GM21576 (cell line): ENCODE measurements at regions not wholly inside any gene's neighbourhood (a gene's known extent, or its start where the extent isn't known, plus 50 kb on each side); places are given as distances from the start of the nearest gene placed in this dataset.
"Not testable (repeated sequence)": the region's sequence is repeated elsewhere in the genome, so short reads cannot be mapped to it uniquely, and the experiment has no call there.

Experiments used
- ATAC-seq: cut with Tn5 transposase; IDR thresholded peaks from one replicate; pipeline ENCODE4 v1.9.1; 2021; ENCODE audit warnings: mild to moderate bottlenecking, moderate library complexity; ENCODE audit not compliant: unreplicated experiment

DNA sequence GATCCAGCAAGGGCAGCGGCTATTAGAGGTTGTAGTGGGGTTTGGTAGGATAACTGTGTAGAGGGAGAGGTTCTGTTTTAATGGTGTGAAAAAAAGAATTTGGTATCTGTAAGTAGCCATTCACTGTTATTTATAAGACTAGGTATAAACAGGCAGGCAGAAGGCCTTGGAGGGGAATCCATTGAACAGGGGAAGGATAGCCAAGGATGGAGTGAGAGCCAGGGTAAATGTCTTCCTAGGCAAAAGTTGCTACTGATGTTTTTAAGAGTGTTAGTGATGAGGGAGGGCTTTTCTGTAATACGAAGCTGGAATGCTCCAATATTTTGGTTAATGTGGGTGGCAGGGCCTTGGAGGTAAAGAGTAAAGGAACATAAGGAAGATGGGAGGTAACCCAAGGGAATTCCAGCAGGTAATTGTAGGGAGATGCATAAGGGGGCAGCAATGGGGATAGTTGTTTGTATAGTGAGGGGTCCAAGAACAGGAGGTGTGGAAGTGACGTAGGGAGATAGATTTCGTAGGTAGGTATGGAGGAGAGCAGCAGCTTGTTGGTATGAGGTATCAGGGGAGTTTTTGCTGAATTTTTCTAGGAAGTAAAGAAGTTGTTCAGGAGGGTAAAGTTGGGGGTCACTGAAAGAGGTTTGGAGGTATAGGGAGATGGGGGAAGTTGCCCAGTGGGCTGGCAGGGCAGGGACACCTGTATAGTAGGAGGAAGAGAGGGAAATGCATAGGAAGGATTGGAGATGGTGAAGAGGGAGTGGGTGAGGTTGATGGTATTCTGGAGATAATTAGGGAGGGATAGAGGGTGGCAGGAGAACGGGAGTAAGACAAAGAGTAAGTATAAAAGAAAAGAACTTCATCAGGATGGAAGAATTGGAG is 752.4 kb upstream of the ADGRB3 start:
- no peak for ATAC-seq

DNA sequence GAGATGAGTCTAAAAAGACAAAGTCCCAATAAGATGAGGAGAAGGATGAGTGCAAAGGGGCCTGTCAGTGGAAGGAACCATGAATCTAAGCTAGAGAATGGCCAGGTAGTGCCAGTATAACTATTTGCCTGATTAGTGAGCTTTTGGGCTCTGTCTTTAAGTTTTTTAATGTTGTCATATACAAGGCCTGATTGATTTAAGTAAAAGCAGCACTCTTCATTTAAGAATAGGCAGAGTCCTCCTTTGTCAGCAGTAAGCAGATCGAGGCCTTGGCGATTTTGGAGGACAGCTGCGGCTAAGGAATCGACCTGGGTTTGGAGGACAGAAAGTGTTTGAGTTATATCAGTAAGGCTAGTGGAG is 753.4 kb upstream of the ADGRB3 start:
- ATAC-seq = no peak

DNA sequence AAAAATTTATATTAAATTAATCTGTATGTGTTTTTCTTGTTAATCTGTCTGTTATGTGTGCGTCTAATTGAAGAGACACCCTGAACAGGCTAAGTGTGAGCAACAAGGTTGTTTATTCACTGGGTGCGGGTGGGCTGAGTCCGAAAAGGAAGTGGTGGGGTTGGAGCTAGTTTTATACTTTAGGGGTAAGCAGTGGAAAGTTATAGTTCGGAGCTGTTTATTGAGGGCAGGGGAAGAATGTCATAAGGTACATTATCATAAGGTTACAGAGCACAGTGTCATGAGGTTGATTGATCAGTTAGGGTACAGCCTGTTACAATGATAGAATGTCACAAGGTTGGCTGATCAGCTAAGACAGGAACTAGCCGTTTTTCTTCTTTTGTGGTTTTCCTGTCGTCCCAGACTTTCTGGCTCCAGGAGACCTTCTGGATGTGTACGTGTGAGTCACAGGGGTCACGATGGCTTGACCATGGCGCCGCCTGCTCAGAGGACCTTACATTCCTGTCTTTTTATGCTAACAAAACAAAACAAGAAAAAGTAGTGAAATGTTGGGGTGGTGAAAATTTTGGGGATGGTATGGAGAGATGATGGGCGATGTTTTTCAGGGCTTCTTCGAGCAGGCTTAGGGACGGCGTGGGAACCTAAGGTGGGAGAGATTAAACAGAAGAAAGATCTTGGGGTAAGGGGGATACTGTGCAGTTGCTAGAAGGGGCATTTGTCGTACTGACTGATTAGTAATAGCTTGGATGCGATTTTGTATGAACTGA is 754.0 kb upstream of the ADGRB3 start:
- ATAC-seq = no peak

DNA sequence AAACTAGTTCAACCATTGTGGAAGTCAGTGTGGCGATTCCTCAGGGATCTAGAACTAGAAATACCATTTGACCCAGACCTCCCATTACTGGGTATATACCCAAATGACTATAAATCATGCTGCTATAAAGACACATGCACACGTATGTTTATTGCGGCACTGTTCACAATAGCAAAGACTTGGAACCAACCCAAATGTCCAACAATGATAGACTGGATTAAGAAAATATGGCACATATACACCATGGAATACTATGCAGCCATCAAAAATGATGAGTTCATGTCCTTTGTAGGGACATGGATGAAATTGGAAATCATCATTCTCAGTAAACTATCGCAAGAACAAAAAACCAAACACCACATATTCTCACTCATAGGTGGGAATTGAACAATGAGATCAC is 754.7 kb upstream of the ADGRB3 start:
- ATAC-seq = not testable (repeated sequence)

DNA sequence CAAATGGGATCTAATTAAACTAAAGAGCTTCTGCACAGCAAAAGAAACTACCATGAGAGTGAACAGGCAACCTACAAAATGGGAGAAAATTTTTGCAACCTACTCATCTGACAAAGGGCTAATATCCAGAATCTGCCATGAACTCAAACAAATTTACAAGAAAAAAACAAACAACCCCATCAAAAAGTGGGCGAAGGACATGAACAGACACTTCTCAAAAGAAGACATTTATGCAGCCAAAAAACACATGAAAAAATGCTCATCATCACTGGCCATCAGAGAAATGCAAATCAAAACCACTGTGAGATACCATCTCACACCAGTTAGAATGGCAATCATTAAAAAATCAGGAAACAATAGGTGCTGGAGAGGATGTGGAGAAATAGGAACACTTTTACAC is 755.2 kb upstream of the ADGRB3 start:
- ATAC-seq = not testable (repeated sequence)

DNA sequence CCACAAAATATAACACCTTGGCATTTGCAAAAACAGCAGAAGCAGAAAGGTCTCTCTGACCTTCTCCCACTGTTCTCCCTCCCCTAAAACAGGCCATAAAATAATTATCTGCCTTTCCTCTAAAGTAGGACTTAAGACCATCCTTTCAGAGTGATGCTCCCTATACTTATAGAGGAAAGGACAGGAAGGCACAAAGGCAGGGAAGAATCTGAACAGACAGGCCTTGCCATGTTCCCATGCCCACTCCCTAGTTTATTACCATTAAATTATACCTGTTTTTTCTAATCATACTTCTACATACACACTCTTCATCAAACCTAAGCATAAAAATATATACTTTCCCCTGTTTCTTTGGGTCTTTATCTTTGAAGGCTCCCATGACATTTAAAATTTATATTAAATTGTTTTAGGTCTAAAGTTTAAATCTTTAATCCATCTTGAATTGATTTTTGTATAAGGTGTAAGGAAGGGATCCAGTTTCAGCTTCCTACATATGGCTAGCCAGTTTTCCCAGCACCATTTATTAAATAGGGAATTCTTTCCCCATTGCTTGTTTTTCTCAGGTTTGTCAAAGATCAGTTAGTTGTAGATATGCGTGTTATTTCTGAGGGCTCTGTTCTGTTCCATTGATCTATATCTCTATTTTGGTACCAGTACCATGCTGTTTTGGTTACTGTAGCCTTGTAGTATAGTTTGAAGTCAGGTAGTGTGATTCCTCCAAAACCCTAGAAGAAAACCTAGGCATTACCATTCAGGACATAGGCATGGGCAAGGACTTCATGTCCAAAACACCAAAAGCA is 755.8 kb upstream of the ADGRB3 start:
- not testable (repeated sequence) for ATAC-seq

DNA sequence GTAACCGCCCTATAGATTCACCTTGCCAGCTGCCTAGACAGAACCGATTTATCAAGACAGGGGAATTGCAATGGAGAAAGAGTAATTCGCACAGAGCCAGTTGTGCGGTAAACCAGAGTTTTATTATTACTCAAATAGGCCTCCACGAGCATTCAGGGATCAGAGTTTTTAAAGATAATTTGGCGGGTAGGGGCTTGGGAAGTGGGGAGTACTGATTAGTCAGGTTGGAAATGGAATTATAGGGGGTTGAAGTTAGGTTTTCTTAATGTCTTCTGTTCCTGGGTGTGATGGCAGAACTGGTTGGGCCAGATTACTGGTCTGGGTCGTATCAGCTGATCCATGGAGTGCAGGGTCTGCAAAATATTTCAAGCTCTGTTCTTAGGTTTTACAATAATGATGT is 756.9 kb upstream of the ADGRB3 start:
- ATAC-seq = not testable (repeated sequence)

DNA sequence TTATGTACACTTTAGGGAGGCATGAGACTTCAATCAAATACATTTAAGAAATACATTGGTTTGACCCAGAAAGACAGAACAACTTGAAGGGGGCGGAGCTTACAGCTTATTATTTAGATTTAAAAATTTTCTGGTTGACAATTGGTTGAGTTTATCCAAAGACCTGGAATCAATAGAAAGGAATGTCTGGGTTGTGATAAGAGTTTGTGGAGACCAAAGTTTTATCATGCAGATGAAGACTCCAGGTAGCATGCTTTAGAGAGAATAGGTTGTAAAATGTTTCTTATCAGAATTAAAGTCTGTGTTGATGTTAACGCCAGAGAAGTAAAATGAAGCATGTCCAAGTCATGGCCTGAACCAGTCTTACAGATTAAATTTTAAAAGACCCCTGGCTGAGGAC is 757.8 kb upstream of the ADGRB3 start:
- ATAC-seq = no peak

DNA sequence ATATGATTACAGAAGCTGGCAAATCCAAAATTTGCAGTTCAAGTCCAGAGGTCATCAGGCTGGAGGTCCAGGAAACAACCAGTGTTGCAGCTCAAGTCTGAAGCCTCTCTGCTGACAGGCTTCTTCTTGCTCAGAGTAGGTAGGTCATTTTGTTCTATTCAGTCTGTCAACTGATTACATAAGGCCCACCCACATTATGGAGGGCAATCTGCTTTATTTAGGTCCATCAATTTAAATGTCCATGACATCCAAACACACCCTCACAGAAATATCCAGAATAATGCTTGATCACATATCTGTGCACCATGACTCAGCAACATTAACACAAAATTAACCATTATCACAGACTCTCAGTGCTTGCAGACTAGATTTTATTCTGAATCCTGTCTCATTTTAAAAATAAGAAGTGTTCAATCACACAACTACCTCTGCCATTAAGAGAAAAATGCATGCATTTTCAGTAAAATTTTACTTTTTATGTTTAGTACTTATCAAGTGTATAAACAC is 759.2 kb upstream of the ADGRB3 start:
- no peak for ATAC-seq

DNA sequence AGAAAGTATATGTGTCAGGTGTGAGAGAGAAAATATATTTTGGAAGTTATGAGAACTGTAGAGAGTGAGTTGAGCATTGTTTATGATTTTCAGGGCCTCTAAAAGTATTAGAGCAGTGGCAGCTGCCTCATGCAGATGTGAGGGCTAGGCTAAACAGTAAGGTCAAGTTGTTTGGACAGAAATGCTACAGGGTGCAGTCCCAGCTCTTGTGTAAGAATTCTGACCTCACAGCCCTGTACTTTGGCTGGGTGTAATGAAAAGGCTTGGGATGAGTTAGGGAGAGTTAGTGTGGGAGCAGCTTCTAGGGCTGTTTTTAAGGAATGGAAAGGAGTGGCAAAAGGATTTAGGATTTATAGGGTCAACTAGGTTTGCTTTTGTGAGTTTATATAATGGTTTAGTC is 764.8 kb upstream of the ADGRB3 start:
- ATAC-seq = no peak

DNA sequence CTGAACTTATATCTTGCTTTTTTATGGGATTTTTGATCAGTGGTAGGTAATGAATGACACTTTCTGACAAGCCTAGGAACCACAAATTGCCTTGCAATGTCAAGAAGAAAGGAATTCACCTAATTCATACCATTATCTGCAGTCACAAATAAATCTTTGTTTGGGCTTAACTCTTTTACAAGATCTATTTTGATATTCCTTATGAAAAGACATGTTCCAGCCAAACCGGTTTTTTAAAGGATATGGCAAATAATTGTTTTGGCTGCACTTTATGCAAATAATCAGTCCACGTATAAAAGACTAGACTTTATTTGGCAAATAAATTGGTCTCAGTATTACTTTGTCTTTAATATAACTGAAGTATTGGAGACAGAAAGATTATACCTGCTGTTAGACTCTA is 771.7 kb upstream of the ADGRB3 start:
- no peak for ATAC-seq

DNA sequence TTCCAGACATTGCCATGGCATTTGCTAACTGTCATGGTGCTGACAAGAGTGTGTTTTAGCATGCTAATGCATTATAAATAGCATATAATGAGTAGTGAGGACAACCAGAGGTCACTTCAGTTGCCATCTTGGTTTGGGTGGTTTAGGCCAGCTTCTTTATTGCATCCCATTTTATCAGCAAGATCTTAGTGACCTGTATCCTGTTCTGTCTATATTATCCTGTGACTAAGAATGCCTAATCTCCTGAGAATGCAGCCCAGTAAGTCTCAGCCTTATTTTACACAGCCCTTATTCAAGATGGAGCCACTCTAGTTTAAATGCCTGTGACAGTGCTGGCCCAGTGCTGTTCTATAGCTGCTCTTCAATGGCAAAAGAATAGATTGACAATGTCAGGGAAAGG is 781.0 kb upstream of the ADGRB3 start:
- ATAC-seq = no peak

DNA sequence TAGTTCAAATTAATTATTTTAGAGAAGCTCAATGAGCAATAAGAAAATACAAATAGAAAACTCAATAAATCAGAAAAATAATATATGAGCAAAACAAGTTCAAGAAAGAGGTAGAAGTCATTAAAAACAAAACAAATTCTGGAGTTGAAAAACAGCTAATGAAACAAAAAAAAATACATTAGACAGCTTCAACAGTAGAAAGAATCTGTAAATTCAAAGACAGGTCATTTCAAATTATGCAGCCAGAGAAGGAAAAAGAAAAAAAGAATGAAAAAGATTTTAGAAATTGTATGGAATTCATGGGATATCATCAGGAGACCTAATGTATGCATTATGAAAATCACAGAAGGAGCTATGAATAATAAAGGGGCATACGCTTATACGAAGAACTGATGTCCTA is 795.3 kb upstream of the ADGRB3 start:
- no peak for ATAC-seq

DNA sequence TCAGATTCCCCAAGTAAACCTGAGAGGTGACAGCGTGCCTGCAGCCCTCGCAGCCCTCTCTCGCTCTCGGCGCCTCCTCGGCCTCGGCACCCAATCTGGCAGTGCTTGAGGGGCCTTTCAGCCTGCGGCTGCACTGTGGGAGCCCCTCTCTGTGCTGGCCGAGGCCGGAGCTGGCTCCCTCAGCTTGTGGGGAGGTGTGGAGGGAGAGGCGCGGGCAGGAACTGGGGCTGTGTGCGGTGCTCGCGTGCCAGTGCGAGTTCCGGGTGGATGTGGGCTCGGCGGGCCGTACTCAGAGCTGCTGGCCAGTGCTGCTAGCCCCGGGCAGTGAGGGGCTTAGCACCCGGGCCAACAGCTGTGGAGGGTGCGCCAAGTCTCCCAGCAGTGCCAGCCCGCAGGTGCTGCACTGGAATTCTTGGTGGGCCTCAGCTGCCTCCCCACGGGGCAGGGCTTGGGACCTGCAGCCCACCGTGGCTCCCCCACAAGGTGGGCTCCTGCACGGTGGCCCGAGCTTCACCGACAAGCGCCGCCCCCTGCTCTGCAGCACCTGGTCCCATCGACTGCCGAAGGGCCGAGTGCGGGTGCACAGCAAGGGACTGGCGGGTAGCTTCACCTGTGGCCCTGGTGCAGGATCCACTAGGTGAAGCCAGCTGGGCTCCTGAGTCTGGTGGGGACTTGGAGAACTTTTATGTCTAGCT is 809.7 kb upstream of the ADGRB3 start:
- ATAC-seq = no peak

DNA sequence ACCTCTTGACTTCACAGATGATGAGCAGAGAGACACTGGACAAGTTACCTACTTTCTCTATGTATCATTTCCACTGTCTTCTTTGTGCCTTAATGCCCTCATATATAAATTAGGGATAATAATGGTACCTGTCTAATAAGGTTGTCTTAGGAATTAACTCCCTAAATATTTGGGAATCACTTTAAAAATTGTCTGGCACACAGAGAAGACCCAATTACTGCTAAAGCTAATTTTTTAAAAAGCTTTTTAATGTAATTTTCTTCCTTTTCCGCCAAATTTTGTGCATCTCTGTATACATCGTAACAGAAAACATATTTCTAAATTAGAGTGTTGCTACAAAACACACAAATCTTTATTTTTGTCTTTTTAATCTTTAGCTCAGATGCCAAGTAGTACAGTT is 816.8 kb upstream of the ADGRB3 start:
- ATAC-seq = no peak

DNA sequence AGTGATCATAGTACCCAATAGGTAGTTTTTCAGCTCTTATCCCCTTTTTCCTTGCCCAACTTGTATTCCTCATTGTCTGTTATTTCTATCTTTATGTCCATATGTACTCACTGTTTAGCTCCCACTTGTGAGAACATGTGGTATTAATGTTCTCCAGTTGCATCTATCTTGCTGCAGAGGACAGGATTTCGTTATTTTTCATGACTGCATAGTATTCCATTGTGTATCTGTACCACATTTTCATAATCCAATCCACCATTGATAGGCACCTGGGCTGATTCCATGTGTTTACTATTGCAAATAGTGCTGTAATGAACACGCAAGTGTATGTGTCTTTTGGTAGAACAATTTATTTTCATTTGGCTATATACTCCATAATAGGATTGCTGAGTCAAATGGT is 819.5 kb upstream of the ADGRB3 start:
- ATAC-seq = no peak

DNA sequence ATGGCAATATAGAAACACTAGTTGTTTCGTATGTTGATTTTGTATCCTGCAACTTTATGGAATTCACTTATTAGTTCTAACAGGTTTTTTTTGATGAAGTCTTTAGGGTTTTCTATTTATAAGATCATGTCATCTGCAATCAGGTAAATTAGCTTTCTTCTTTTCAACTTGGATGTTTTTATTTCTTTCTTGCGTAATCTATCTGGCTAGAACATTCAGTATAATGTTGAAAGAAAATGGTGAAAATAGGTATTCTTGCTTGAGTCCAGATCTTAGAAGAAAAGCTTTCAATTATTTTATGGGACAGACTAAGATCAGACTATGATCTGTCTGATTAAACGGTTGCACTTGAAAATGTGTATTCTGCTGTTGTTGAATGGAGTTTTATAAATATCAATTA is 820.8 kb upstream of the ADGRB3 start:
- ATAC-seq = no peak

DNA sequence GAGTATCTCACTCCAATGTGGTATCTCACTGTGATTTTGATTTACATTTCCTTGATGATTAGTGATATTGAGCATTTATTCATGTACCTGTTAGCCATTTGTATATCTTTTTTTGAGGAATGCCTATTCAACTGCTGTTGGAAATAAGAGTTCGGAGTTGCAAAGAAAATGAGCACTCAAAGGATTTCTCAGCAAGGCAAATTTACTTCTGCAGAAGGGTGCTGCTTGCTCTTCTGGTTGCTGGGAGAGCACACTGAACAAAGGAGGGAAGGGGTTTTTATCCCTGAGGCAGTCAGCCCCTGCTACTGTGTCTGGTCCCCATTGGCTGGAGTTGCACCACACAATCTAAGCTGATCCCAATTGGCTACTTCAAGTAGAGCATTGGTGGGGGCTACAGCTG is 822.4 kb upstream of the ADGRB3 start:
- no peak for ATAC-seq

DNA sequence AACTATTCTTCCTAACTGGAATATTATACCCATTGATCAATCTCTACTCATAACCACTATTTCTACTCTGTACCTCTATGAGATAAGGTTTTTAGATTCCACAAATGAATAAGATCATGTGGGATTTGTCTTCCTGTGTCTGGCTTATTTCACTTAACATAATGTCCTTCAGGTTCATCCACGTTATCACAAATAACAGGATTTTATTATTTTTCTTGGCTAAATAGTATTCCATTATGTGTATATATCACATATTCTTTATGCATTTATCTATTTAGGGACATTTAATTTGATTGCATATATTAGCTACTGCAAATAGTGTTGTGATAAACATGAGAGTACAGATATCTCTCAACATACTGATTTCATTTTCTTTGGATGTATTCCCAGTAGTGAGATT is 823.0 kb upstream of the ADGRB3 start:
- ATAC-seq = no peak

DNA sequence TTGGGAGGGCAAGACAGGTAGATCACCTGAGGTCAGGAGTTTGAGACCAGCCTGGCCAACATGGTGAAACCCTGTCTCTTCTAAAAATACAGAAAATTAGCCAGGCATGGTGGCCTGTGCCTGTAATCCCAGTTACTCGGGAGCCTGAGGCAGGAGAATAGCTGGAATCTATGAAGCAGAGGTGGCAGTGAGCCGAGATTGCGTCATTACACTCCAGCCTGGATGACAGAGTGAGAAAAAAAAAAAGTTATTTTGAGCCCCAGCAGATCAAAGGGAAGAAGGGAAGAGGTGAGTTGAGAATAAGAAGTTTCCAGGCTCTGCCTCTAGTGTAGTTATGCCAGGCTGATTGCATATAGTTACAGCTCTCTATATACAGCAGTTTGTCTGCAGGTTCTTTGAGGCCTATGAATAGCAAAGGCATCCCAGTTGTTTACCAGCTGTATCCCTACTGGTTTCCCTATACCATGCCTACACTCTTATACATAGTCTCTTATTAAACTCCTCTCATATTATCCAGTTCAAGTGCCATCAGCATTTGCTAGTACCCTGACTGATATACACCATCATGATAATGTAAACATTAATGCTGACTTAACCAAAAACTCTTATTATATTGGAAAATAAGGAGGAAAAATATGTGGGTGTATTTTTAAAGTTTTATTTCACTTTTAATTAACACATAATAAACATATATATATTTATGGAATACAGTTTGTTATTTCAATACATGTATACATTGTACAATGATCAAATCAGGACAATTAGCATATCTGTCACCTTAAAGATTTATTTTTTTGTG is 823.6 kb upstream of the ADGRB3 start:
- ATAC-seq = no peak
